ENCODE measurements at regions not wholly inside any gene's neighbourhood (a gene's known extent, or its start where the extent isn't known, plus 50 kb on each side); places are given as distances from the start of the nearest gene placed in this dataset.

GRCh38 chr22:48807155-48807554, 1020.5 kb downstream of the BRD1 start:
- no peak for TF ChIP-seq EZH2 (IDR thresholded peaks at IDR 0.05; ENCODE audit: insufficient read depth, poor library complexity, severe bottlenecking)
- TF ChIP-seq EZH2phosphoT487 (IDR thresholded peaks at IDR 0.05; ENCODE audit: insufficient read depth, low read depth) = no peak
